HG03280 (cell line): ENCODE measurements at regions not wholly inside any gene's neighbourhood (a gene's known extent, or its start where the extent isn't known, plus 50 kb on each side); places are given as distances from the start of the nearest gene placed in this dataset.

Source experiments
- ATAC-seq: cut with Tn5 transposase; IDR thresholded peaks from one replicate; pipeline ENCODE4 v1.9.1; 2021; ENCODE audit warnings: mild to moderate bottlenecking, moderate library complexity; ENCODE audit not compliant: unreplicated experiment

- no peak for ATAC-seq
These were observed 132.3 kb upstream of the RPL38 start for GRCh38 chr17:74070998-74071679.

GRCh38 chr17:74072340-74072739, 131.1 kb upstream of the RPL38 start:
- ATAC-seq: no peak

- ATAC-seq: no peak
These were observed 127.0 kb upstream of the RPL38 start for GRCh38 chr17:74076446-74076845.

- no peak for ATAC-seq
These were observed 126.2 kb upstream of the RPL38 start for GRCh38 chr17:74077231-74077630.

- no peak for ATAC-seq
These were observed 125.0 kb upstream of the RPL38 start for GRCh38 chr17:74078363-74078941.

- no peak for ATAC-seq
These were observed 123.8 kb upstream of the RPL38 start for GRCh38 chr17:74079537-74080300.

- ATAC-seq: no peak
These were observed 122.6 kb upstream of the RPL38 start for GRCh38 chr17:74080656-74081582.

GRCh38 chr17:74082886-74083285, 120.6 kb upstream of the RPL38 start:
- ATAC-seq: no peak

- ATAC-seq: no peak
These were observed 120.2 kb upstream of the RPL38 start for GRCh38 chr17:74083321-74083720.

- no peak for ATAC-seq
These were observed 118.0 kb upstream of the RPL38 start for GRCh38 chr17:74085434-74085833.

GRCh38 chr17:74087002-74087585, 116.4 kb upstream of the RPL38 start:
- ATAC-seq: no peak

- ATAC-seq: no peak
These were observed 115.1 kb upstream of the RPL38 start for GRCh38 chr17:74088285-74088933.

- ATAC-seq: no peak
These were observed 114.5 kb upstream of the RPL38 start for GRCh38 chr17:74088934-74089329.

- no peak for ATAC-seq
These were observed 114.1 kb upstream of the RPL38 start for GRCh38 chr17:74089380-74089779.

- no peak for ATAC-seq
These were observed 113.5 kb upstream of the RPL38 start for GRCh38 chr17:74089869-74090464.

GRCh38 chr17:74094651-74095050, 108.8 kb upstream of the RPL38 start:
- ATAC-seq: no peak

- ATAC-seq: no peak
These were observed 107.0 kb upstream of the RPL38 start for GRCh38 chr17:74096456-74096855.

GRCh38 chr17:74097450-74098135, 105.9 kb upstream of the RPL38 start:
- ATAC-seq: no peak
